B cell (primary cell): ENCODE measurements at regions not wholly inside any gene's neighbourhood (a gene's known extent, or its start where the extent isn't known, plus 50 kb on each side); places are given as distances from the start of the nearest gene placed in this dataset.

ENCODE experiments used
- EZH2 ChIP-seq: IDR thresholded peaks from 2 replicates; pipeline ENCODE4 v1.6.1; 2012; ENCODE audit warnings: borderline replicate concordance, low read depth, mild to moderate bottlenecking, moderate library complexity, low read length; ENCODE audit not compliant: insufficient read depth, poor library complexity, severe bottlenecking
- TF ChIP-seq, protein P1 (sequence below): fragments of 200-600 bp; IDR thresholded peaks from one replicate; pipeline ENCODE4 v1.8.0; 2022; ENCODE audit warnings: antibody characterized with exemption, mild to moderate bottlenecking

DNA sequence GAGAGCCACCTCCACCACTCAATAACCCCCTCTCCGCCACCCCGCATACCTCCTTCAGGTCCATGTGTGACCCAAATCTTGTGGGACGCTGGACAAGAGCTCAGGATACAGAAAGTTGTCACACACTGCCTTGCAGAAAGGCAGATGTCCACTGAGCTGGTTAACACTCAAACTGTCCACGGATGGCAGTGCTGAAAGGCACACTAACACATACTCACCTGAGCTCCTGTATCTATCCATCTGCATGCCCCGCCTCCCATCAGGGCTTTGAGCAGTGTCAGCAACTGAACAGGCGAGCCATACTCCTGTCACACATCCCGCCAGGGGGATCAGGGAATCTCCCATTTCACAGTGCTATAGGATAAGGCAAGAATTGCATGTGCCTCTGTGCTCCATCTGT is 642.0 kb downstream of the GALC start:
- TF ChIP-seq, protein P1, sequence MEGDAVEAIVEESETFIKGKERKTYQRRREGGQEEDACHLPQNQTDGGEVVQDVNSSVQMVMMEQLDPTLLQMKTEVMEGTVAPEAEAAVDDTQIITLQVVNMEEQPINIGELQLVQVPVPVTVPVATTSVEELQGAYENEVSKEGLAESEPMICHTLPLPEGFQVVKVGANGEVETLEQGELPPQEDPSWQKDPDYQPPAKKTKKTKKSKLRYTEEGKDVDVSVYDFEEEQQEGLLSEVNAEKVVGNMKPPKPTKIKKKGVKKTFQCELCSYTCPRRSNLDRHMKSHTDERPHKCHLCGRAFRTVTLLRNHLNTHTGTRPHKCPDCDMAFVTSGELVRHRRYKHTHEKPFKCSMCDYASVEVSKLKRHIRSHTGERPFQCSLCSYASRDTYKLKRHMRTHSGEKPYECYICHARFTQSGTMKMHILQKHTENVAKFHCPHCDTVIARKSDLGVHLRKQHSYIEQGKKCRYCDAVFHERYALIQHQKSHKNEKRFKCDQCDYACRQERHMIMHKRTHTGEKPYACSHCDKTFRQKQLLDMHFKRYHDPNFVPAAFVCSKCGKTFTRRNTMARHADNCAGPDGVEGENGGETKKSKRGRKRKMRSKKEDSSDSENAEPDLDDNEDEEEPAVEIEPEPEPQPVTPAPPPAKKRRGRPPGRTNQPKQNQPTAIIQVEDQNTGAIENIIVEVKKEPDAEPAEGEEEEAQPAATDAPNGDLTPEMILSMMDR: no peak
- no peak for TF ChIP-seq EZH2
